ENCODE measurements at regions not wholly inside any gene's neighbourhood (a gene's known extent, or its start where the extent isn't known, plus 50 kb on each side); places are given as distances from the start of the nearest gene placed in this dataset.

- DNase-seq = no peak
Observed at GRCh38 chr13:75124415-75124814, 357.6 kb downstream of the TBC1D4 start.

GRCh38 chr13:75123428-75123827 lies 358.5 kb downstream of the TBC1D4 start:
- no peak for DNase-seq

- DNase-seq = no peak
Observed at GRCh38 chr13:75120085-75120484, 361.9 kb downstream of the TBC1D4 start.

GRCh38 chr13:75115171-75115570 lies 366.8 kb downstream of the TBC1D4 start:
- DNase-seq = no peak

- DNase-seq = no peak
Observed at GRCh38 chr13:75103976-75104375, 378.0 kb downstream of the TBC1D4 start.

- no peak for DNase-seq
Observed at GRCh38 chr13:75102001-75102716, 379.8 kb downstream of the TBC1D4 start.

GRCh38 chr13:75101348-75101747 lies 380.6 kb downstream of the TBC1D4 start:
- no peak for DNase-seq

GRCh38 chr13:75092143-75092542 lies 389.8 kb downstream of the TBC1D4 start:
- no peak for DNase-seq

- no peak for DNase-seq
Observed at GRCh38 chr13:75091718-75092117, 390.3 kb downstream of the TBC1D4 start.

- no peak for DNase-seq
Observed at GRCh38 chr13:75090872-75091615, 390.9 kb downstream of the TBC1D4 start.

- no peak for DNase-seq
Observed at GRCh38 chr13:75088915-75089314, 393.1 kb downstream of the TBC1D4 start.

- no peak for DNase-seq
Observed at GRCh38 chr13:75079226-75079625, 402.7 kb downstream of the TBC1D4 start.

- DNase-seq = no peak
Observed at GRCh38 chr13:75076476-75076875, 405.5 kb downstream of the TBC1D4 start.

- DNase-seq = no peak
Observed at GRCh38 chr13:75073786-75074185, 408.2 kb downstream of the TBC1D4 start.

GRCh38 chr13:75072891-75073290 lies 409.1 kb downstream of the TBC1D4 start:
- DNase-seq = no peak

GRCh38 chr13:75072368-75072767 lies 409.6 kb downstream of the TBC1D4 start:
- no peak for DNase-seq

GRCh38 chr13:75071796-75072195 lies 410.2 kb downstream of the TBC1D4 start:
- no peak for DNase-seq

GRCh38 chr13:75071395-75071794 lies 410.6 kb downstream of the TBC1D4 start:
- no peak for DNase-seq

- no peak for DNase-seq
Observed at GRCh38 chr13:75061909-75062308, 420.1 kb downstream of the TBC1D4 start.

GRCh38 chr13:75055296-75055695 lies 426.7 kb downstream of the TBC1D4 start:
- no peak for DNase-seq

GRCh38 chr13:75052616-75053015 lies 429.4 kb downstream of the TBC1D4 start:
- DNase-seq = no peak

- DNase-seq = no peak
Observed at GRCh38 chr13:75050419-75051046, 431.4 kb downstream of the TBC1D4 start.

- DNase-seq = no peak
Observed at GRCh38 chr13:75049735-75050335, 432.1 kb downstream of the TBC1D4 start.

- no peak for DNase-seq
Observed at GRCh38 chr13:75042807-75043206, 439.2 kb downstream of the TBC1D4 start.

Measured in CD4-positive, alpha-beta T cell treated with Interleukin-15 for 1 hour (primary cell).